HG03354 (cell line): ENCODE measurements at regions not wholly inside any gene's neighbourhood (a gene's known extent, or its start where the extent isn't known, plus 50 kb on each side); places are given as distances from the start of the nearest gene placed in this dataset.
"Not testable (repeated sequence)": the region's sequence is repeated elsewhere in the genome, so short reads cannot be mapped to it uniquely, and the experiment has no call there.

ENCODE experiments used
- ATAC-seq: cut with Tn5 transposase; IDR thresholded peaks from one replicate; pipeline ENCODE4 v1.9.1; 2021; ENCODE audit warnings: mild to moderate bottlenecking; ENCODE audit not compliant: unreplicated experiment, poor library complexity, severe bottlenecking

- not testable (repeated sequence) for ATAC-seq
These were observed 131.4 kb downstream of the IGLL1 start for GRCh38 chr22:23448499-23449288.

- ATAC-seq = no peak
These were observed 133.2 kb downstream of the IGLL1 start for GRCh38 chr22:23446796-23447350.

DNA sequence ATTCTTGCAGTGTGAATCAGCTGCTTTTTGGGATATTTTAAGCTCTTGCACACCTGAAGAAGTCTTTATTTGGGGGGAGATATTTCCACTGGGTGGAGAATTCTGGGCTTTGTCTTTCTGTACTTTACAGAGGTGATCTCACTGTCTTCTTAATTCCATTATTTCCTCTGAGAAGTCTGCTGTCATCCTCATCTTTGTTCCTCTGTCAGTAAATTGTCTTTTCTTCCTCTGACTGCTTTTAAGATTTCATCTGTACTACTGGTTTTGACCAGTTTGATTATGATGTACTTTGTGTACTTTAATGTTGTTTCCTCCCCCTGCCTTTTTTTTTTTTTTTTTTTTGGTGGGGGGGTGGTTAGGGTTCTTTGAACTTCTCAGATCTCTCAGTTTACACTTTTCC is 133.9 kb downstream of the IGLL1 start:
- ATAC-seq = not testable (repeated sequence)

DNA sequence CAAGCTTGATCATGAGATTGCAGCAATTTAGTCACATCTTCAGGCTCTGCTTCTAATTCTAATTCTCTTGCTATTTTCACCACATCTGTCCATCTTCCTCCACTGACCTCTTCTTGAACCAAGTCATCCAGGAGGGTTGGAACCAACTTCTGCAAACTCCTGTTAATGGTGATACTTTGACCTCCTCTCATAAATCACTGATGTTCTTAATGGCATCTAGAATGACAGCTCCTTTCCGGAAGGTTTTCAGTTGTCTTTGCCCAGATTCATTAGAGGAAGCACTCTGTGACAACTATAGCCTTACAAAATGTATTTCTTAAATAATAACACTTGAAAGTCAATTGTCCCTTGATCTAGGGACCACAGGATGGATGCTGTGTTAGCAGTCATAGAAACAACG is 136.2 kb downstream of the IGLL1 start:
- not testable (repeated sequence) for ATAC-seq

DNA sequence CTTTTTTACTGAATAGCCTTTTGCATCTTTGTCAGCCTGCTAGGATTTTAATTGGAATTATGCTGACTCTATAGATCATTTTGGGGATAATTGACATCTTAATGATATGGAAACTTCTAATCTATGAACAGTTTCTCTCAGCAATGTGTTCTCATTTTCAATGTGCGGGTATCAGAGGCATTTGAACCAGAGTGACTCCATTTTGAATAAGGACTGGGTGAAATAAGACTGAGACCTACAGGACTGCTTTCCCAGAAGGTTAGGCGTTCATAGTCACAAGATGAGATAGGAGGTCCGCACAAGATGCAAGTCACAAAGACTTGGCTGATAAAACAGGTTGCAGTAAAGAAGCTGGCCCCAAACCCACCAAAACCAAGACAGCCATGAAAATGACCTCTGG is 140.5 kb downstream of the IGLL1 start:
- ATAC-seq = not testable (repeated sequence)

DNA sequence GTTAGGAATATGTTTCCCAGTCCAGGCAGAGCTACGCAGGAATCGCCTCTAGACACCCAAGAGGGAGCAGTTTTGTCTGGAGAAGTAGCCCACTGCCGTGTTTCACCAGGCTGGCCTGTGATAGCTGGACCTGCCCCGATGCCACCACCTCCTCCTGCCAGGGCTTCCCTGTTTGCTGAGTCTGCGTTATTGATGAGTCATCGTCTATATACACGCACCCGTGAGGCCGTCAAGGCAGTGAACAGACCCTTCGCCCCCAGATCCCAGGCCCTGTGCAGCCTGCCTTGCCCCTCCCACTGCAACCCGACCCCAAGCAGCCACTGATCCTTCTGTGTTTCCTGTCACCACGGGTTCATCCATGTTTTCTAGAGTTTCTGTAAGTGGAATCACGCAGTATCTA is 141.9 kb downstream of the IGLL1 start:
- ATAC-seq = no peak

DNA sequence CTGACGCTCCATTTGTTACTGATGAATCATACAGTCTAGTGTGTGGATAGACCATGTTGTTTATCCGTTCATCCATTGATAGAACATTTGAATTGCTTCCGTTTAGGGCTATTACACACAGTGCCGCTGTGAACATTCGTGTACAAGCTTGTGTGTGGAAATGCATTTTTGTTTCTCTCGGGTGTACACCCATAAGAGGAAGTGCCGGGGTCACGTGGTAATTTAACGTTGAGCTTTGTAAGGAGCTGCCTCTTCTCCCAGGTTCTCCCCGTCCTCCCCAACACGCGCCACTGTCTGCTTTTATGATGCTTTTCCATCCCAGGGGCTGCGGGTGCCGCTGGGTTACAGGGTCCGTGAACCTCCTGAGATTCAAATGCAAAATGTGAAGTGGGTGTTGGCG is 142.3 kb downstream of the IGLL1 start:
- no peak for ATAC-seq

- not testable (repeated sequence) for ATAC-seq
These were observed 143.0 kb downstream of the IGLL1 start for GRCh38 chr22:23437107-23437395.

GRCh38 chr22:23436354-23437106 is 143.6 kb downstream of the IGLL1 start:
- not testable (repeated sequence) for ATAC-seq

DNA sequence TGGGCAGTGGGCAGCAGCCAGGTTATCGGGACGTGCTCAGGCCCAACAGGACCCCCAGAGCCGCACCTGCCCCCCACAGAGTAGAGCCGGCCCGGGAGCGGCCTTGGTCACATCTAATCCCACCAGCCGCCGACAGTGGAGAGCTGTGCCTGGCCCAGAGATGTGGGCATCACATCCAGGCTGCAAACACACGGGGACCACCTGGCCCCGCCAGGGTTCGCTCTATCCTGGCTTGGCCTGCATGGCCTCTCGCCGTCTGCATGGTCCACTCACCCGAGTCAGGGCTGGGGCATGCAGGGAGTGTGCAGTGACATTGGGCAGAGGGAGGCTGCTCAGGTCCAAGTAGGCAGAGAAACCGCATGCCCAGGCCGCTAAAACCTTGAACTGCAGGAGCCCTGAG is 144.9 kb downstream of the IGLL1 start:
- ATAC-seq = not testable (repeated sequence)

DNA sequence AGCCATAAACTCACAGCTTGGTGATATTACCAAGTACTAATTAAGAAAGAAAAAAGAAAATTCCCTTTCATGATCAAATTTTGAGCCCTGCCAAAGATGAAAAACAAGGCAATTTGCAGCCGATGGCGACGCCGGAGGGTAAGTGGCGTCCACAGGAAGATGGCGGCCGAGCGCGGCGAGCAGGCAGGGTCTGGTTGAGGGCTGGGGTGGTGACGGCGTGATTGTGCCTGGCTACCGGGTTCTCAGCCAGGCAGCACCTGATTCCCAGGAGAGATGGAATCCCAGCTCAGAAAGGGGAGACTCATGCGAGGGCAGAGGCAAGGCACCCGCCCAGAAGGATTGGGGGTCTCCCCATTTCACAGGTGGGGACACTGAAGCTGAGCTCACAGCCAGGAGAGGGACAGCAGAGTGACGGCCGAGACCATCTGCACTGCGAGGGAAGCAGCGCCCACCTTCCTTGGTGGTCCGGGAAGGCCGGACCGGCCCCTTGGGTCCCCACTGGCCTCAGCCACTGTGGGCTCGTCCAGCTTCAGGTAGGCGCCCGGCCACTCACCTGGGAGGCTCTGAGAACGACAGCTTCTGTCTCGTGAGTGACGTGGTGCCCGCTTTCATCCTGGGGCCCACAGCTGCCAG is 145.8 kb downstream of the IGLL1 start:
- ATAC-seq = not testable (repeated sequence)

DNA sequence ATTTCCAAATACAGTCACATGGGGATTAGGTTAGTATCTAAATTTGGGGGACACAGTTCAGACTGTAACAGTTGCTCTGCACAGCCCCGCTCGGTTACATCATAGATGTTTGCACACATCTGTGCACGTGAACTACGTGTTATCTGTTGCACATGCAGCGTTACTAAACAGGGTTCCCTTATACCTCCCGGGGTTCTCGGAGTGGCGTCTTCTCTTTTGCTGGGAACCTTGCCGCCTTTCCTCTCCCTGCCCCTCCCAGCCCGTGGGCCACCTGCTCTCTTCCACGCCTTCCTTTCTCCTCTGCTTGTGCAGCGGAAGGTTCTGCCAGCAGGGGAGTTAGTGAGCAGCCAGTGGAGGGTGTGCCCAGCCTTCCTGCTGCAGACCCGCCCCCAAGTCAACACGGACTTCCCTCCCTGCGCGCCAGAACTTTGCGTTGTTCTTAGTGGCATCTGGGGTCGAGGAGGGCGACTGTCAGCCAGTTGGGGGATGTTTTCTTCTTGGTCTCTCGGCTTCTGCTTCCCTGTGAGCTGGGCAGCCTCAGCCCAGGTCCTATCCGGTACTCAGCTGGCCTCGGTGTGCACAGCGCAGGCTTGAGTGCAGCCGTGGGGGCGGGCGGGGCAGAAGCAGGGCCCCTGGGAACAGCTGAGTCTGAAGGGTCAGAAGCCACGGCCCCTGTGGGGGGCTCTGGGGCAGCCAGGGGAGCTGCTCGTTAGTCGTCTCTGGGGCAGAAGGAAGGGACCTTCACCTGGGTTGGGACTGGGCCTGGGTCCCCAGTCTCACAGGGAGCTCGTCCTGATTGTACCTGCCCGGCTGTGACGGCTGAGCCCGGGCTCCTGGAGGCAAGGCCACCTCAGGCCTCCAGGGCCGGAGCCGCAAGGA is 146.7 kb downstream of the IGLL1 start:
- ATAC-seq = not testable (repeated sequence)

DNA sequence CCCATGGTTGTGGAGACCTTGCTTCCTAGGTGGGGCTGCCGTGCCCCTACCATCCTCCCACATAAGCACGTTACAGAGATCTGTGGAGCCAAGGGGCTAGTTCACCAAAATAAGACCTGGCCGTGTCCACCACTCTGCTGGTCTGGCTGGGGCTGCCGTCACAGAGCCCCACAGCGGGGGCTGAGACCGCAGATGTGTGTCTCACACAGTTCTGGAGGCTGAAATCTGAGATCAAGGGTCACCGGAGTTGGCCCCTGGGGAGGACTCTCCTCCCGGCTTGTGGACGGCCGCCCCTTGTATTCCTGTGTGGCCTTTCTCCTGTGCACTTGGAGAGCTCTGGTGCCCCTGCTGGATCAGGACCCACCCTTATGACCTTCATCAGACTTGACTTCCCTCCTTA is 147.4 kb downstream of the IGLL1 start:
- not testable (repeated sequence) for ATAC-seq

DNA sequence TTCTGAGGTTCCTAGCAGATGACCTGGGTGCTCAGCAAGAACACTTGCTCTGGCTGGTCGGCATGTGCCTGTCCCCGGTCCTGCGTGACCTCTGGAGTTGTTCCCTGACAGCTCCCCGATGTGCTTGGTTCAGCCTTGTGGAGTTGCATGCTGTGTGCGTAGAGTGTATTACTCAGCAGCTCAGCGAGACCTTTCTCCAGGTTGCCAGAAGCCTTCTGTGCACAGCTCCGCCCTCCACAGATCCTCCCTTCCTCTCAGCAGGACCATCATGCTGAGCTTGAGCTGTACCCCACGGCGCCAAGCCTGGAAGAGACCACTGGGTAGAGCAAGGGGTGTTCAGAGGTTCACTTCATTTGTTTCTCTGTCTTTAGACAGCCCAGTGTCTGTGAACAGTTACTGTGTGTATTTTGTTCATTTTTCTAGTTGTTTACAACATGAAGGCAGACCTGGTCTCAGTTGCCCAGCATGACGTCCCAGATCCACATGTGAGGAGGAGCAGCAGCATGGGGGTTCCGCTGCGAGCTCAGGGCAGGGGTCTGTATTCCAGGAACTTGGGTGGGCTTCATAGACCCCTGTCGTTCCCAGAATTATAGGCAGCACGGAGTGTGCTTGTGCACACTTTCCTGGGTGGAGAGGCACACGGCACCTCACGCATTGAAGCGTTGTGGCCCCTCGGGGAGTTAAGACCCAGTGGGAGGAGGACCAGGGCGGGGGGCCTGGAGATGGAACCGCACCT is 148.6 kb downstream of the IGLL1 start:
- ATAC-seq = no peak

GRCh38 chr22:23424551-23425068 is 155.5 kb downstream of the IGLL1 start:
- ATAC-seq = not testable (repeated sequence)

- no peak for ATAC-seq
These were observed 156.1 kb downstream of the IGLL1 start for GRCh38 chr22:23424031-23424430.

DNA sequence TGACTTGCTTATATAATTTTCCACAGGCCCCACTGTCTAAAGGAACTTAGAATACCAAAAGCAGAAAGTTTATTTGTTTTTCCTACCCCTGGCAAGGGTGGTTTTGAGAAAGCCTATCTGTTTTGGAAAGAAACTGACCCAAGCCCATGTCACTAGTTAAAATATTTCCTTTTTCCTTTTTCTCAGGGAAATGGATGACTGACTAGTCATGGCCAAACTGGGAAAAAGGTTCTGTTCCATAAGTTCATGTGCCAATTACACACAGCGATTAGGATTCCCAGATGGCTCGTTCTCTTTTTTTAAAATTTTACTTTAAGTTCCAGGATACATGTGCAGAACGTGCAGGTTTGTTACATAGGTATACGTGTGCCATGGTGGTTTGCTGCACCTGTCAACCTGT is 157.8 kb downstream of the IGLL1 start:
- not testable (repeated sequence) for ATAC-seq

GRCh38 chr22:23421300-23421699 is 158.8 kb downstream of the IGLL1 start:
- ATAC-seq = not testable (repeated sequence)

DNA sequence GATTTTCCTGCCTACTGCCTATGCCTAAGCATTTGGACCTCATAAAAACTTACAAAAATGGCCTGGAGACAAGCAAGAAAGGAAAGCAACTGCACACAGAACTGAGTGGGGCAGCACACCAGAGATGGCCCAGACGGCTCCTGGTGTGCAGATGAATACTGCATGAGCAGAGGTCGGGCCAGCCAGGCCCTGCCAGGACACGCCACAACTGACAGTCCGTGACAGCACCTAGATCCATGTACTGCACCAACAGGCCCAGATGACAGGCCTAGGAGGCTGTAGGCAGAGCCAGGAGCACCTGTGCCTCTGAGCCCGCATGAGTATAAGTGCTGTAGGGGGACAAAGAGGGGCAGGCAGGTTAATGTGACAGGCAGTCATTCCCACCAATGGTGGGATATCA is 160.2 kb downstream of the IGLL1 start:
- ATAC-seq = no peak
